HG03457 (cell line): ENCODE measurements at regions not wholly inside any gene's neighbourhood (a gene's known extent, or its start where the extent isn't known, plus 50 kb on each side); places are given as distances from the start of the nearest gene placed in this dataset.
"Not testable (repeated sequence)": the region's sequence is repeated elsewhere in the genome, so short reads cannot be mapped to it uniquely, and the experiment has no call there.

Experiments used
- ATAC-seq: cut with Tn5 transposase; IDR thresholded peaks from one replicate; pipeline ENCODE4 v1.9.1; 2021; ENCODE audit warnings: moderate number of reproducible peaks; ENCODE audit not compliant: unreplicated experiment

DNA sequence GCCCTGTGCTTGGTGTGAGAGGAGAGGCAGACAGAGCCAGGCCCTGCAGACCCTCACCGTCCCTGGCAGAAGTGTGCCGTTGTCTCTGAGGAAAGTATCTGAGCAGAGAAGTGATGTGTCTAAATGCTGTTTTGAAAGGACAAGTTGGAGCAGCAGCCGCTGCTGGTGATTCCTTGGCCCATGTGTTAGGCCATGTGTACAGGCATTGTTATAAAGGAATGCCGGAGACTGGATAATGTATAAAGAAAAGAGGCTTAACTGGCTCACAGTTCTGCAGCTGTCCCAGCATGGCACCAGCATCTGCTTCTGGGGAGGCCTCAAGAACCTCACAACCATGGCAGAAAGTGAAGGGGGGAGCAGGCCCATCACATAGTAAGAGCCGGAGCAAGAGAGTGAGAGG is 334.6 kb upstream of the ATP10A start:
- ATAC-seq: no peak

DNA sequence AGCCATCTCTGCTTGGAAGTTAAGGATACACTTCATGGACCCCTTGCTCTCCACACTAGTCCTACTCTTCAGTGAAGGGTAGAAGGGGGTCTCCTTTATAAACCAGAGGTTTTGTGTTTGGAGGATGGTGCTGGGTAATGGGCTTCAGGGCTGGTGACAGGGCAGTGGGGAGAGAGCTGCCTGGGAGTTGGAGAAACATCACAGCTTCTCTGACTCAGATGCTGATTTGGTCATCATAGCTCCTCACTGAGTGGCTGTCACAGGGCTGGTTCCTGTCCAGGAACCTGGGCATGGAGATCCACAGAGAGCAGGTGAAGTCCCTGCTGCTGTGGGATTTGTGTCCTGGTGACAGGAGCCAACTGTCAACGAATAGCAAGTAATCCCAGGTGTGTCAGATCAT is 333.9 kb upstream of the ATP10A start:
- no peak for ATAC-seq

DNA sequence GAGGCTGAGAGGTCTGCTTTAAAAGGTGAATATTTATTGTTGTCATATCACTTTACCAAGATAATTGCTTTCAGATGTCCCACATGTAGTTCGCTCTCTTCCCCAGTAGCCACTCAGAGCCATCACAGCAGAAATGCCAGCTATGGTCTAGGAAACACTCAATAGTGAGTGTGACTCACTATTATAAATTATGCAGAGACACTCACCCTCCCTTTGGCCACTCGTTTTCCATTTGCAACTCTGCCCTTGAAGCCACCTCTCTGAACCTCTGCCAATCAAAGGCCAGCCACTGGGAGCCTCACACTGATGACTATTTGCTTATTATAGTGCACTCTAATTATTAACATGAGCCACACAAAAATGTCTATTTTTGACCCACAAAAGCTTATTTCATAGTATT is 328.1 kb upstream of the ATP10A start:
- ATAC-seq: no peak

DNA sequence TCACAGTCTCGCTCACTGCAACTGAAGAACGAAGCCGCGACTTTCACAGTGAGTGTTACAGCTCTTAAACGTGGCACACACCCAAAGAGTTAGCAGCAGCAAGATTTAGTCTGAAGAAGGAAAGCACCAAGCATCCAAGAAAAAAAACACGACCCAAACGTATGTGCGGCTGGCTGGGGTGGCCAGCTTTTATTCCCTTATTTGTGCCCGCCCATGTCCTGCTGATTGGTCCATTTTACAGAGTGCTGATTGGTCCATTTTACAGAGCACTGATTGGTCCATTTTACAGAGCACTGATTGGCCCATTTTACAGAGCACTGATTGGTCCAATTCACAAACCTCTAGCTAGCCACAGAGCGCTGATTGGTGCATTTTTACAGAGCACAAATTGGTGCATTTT is 323.0 kb upstream of the ATP10A start:
- not testable (repeated sequence) for ATAC-seq

DNA sequence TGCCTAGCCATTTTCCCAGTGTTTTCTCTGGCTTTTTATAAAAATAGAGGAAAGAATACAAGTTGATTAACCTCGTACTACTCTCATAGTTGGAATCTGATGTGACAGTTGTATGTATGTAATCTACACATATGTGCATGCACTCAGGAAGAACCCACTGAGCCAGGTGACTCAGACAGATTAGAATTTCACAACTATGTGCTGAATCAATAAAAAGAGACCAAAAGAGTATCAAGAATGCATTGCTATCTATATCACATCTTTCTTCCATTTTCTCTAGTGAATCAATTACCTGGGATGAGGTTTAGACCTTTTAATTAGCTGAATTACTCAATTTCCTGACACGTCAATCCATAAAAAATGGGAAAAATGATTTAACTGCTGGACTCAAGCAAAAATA is 319.3 kb upstream of the ATP10A start:
- no peak for ATAC-seq

DNA sequence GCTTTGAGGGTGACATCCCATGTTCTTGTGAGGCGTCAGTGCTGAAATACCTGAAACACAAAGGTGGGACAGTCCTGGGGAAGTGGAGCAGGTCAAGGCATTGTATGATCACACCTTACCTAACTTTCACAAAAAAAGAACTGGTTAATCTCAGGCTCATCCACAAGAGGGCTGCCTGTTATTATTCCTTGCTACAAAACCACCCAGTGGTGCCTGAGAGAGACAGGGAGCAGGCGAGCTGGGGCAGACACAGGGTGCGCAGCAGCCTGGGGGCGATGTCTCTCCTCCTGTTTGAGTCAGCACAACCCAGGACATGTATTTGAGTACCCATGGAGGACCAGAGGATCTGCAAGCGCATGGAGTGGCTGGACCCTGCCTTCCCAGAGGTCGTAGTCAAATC is 316.8 kb upstream of the ATP10A start:
- no peak for ATAC-seq

DNA sequence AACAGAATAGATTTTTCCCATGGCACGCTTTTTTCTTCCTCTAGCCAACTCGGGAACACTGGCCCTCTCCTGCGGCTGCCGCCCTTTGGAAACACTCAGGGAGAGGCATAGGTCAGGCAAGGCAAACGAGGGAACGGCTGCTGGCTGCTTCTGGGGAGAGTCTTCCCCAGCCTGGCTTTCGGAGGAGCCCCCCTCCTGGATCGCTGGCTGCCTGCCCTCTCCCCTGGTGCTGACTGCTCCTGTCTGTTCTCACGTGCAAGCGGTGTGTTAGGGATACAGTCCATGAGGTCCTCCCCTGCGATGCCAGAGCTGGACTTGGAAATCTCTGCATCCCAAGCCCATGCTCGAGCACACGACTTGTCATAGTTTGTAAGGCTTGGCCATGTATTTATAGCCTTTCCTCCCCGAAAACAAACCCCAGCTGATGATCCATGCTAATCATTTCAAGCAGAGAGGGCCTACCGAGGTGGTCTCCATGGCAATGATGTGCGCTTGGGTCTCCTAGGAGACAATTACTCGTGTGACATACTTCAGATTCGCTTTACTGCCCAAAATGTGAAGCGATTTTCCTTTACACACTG is 315.6 kb upstream of the ATP10A start:
- ATAC-seq: no peak

DNA sequence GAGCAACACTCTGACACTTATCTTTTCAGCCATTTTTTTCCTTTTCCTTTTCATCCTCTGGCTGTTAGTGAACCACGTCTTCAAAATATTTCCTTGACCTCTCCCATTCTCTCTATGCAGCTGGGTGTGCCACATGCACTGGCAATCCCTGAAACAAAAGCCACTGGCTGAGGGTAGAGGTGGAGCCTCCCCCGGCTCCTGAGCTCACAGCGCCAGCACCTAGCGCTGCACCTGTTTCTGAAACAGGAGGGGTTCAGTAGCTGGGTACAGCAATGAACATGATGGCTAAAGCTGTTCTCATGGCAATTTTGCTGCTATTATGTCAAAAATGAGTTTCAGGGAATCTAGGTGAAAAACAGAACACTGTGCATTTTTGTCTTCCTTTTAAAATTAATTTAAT is 314.7 kb upstream of the ATP10A start:
- no peak for ATAC-seq

DNA sequence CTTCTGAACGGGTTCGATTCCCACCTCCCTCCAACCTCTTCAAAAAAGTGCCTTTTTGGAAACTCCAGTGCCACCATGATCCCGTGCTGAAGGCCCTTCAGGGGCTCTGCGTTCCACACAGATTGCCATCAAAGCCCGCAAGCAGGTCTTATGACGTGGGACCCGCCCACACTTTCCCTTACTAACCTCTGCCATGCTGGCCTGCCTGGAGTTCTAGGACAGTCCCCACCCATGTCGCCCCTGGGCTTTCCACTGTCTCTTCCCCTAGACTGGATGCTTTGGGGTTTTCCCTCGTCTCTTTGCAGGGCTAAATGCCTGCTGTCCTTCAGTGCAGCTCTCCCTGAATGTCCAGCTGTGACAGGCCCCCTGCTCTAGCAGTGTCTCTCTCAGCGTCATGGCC is 313.7 kb upstream of the ATP10A start:
- ATAC-seq: no peak

DNA sequence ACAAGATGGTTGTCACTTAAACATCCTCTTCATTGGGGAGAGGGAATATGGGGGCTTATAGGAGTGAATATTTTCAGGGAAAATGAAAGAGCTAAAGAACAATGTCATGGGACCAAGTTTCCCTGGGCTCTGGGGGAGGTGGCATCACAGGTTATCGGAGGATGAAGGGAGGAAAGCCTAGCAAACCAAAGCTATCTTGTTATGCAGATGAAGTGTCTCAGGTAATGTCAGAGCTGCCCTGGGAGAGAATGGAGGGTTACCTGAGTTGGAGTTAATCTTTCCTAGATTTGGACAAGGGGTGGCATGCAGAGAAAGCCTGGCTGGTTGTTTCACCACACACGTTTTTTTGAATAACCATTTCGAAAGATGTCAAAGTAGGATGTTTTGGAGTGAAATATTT is 308.1 kb upstream of the ATP10A start:
- ATAC-seq: no peak

DNA sequence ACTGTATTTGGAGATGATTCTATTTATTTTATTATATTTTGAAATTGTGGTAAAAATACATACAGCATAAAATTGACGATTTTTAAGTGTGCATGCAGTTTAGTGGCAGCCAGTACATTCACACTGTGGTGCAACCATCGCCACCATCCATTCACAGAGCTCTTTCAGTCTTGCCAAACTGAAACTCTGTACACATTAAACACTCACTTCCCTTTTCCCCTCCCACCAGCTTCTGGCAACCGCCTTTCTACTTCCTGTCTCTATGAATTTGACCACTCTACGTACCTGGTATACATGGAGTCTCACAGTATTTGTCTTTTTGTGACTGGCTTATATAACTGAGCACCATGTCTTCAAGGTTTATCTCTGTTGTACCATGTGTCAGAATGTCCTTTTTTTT is 303.3 kb upstream of the ATP10A start:
- ATAC-seq: no peak

DNA sequence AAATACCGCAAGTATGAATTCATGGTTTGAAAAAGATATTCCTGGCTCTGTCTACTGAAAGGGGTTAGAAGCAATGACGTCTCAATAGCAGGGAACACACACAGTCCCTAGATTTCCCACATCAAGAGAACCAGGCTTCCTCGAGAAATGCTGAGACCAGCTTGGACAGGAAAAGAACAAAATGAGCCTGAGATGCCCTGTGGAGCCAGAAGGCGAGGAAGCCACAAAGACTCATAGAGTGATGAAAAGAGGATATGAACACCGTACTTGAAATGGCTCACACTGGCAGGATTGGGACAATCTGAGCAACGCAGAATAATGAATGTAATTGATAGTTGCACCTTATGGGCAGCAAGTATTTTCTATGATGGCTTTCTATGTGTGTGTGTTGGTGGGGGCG is 302.4 kb upstream of the ATP10A start:
- no peak for ATAC-seq

DNA sequence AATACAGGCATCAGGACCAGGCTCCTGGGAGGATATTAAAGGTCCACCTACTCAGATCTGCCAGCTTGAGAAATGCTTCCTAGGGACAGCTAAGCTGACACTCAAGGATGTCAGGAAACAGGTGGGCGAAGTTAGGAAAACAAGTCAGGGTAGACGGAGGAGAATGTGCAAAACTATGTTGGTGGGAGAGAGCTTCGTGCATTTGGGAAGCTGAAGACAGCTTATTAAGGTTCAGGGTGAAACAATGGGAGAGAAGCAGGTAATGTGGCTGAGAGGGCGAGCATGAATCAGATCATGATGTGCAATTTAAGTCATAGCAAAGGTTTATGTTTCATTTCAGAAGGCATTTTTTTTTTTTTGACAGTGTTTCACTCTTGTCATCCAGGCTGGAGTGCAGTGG is 297.2 kb upstream of the ATP10A start:
- no peak for ATAC-seq

DNA sequence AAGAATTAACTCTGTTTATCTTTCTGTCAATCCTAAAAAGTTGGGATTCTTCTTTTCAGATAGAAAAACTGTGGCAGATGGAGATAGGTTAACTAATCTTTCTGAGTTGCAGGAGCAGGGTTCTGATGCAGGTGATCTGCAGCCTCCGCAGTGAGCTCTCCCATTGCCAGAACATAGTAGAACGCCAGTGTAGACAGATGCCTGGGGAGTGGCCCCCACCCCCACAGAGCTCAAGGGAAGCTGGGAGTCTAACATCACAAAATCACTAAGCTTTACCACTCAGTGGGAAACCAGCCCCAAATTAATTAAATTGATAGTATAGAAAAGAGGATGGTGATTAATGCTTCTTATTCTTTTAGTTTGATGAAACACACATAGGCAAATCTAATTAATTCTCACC is 295.0 kb upstream of the ATP10A start:
- ATAC-seq: no peak

DNA sequence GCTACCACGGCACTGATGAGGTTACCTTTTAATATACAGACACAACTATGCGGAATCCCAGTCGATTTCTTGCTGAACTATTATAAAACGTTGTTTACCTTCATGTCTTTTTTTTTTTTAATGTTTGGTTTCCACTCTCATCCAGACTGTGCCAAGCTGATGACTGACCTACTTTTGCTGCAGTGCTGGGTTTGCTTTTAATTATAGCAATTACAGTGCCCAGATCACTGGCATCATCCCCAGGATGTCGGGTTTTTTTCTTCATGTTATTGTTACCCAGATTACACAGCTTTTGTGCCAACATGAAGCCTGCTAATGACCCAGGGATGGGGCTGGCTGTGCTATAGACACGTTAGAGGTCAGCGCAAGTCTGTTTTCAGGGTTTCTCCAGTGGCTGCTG is 294.0 kb upstream of the ATP10A start:
- no peak for ATAC-seq

DNA sequence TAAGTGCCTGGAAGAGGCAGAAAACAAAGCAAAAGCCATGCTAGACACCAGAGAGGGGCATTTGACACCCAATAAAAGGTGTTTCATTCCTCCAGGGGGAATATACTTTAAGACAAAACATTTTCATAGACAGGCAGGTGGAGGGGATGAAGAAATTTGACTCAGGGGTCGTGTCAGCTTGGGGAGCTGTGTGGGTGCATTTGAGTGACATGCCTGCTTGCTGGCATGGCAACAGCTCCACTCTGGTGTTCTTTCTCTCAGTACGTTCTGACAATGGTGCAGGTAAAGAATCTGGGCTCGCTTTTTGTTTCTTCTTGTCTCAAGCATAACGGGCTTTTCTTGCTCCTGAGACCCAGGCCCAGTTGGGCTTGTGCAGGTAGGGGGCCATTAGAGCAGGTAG is 292.9 kb upstream of the ATP10A start:
- ATAC-seq: no peak

DNA sequence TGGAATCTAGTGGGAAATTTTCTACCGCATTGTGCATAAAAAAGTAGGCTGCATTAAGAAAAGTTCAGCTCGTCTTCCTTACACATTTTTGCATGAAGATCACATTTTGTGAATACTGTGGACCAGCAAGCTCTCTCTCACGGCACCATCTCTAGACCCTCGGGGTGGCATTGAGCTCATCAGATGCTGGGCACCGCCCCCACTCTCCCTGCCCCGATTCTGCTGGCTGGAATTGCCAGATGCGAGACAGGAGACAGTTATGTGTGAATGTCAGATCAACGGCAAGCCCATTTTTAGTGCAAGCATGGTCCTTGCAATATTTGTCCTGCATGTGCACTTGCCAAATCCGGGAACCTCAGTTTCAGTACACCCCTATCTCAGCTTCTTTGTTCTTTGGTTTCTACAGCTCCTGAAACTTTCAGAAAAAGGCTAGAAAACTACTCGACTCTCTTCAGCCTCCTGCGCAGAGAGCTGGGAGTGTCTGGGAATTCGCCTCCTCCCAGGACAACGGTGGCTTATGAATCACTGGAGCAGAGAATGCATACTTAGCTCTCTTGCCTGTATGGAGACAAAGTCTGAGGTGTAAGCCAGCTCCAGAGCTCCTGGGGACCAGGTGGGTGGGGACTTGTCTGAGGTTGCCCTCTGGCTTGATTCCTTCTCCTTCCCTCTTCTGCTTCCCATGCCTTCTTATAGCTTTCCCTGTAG is 285.2 kb upstream of the ATP10A start:
- no peak for ATAC-seq

DNA sequence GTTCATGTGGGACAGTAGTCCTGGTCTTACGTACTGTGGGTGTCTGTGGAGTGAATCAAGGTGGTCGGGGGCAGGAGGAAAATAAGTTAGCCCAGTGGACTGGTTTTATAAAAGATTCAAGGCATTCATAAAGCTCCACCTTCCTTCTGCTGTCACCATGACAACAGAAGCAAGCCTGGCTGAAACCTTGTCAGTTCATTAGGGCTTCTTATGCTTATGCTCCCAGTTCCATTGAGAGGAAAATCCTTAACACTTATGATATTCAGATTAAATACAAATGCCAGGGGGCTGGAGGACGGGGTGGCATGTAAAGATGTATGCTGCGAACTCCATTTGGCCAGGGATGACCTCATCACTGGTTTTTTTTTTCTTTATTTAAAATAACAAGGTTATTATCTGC is 283.1 kb upstream of the ATP10A start:
- no peak for ATAC-seq

DNA sequence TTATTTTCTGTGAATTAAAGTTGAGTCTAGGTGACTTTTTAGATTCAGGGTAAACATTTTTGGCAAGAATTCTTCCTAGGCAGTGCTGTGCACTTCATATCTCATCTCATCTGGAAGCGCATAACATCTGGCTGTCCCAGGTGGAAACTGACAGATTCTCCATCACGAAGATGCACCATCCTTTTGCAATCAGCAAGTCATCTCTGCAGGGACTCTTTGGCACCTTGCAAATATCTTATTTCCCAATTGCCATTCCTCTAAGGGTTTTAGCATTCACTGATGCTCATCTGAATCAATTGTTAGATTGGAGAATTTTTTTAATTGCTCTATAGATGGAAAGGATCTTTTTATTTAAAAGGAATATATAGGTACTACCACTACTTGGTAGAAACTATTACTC is 282.7 kb upstream of the ATP10A start:
- ATAC-seq: no peak

DNA sequence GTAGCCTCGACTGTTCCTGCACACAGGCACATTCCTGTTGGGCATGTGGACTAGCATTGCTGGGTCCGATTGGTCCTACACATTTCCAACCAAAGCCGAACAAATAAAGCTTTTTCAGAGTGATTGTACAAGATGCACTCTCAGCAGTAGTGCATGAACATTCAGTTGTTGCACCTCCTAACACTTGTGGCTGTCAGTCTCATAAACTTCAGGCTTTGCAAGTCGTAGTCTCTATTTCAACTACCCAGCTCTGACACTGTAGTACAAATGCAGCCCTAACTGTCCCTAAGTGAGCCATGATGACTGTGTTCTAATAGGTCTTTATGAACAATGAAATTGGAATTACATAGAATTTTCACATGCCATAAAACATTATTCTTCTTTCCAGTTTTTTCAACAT is 281.7 kb upstream of the ATP10A start:
- ATAC-seq: no peak

DNA sequence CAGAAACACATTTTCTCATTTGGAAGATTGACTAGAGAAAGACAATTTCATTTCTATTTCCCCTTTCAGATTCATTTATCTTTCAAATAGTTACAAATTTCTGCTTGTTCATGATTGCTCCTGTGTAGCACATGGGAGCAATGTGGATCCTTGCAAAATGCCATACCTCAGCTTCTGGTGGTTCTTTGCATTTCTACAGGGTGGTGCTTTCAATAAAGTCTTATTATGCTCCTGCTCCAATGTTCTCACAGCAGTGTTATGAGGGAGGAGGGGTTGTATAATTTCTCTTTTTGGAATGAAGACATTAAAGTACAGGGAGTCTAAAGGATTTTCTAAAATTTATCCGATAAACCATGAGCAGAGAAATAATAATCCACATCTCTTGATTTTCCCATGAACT is 280.1 kb upstream of the ATP10A start:
- ATAC-seq: no peak

DNA sequence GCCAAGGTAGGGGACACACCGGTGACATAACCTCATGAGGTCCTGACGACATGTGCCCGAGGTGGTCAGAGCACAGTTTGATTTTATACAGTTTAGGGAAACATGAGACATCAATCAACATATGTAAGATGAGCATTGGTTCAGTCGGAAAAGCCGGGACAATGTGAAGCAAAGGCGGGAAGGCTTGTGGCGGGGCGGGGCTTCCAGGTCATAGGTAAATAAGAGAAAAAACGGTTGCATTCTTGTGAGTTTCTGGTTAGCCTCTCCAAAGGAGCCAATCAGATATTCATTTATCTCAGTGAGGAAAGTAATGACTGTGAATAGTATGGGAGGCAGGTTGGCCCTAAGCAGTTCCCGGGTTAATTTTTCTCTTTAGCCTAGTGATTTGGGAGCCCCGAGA is 271.7 kb upstream of the ATP10A start:
- ATAC-seq: no peak

DNA sequence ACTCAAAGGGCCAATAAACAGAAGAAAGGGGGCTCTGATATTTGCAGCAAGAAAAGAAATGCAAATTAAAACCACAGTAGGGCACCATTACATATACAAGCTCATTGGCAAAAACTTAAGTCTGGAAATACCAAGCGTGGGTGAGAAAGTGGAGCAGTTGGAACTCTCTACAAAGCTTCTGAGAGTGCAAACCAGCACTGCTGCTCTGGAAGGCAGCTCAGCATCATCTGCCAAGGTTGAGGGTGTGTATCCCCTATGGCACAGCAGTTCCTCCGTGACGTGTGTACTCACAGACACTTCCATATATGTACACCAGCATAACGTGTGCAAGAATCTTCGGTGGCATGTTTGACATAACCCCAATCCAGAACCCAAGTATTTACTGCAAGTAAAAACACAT is 271.0 kb upstream of the ATP10A start:
- ATAC-seq: no peak
